ENCODE measurements at regions not wholly inside any gene's neighbourhood (a gene's known extent, or its start where the extent isn't known, plus 50 kb on each side); places are given as distances from the start of the nearest gene placed in this dataset.
A peak's percentile ranks its signal among the peaks of the same experiment; 100 is the strongest.
"Not testable (repeated sequence)": the region's sequence is repeated elsewhere in the genome, so short reads cannot be mapped to it uniquely, and the experiment has no call there.

DNA sequence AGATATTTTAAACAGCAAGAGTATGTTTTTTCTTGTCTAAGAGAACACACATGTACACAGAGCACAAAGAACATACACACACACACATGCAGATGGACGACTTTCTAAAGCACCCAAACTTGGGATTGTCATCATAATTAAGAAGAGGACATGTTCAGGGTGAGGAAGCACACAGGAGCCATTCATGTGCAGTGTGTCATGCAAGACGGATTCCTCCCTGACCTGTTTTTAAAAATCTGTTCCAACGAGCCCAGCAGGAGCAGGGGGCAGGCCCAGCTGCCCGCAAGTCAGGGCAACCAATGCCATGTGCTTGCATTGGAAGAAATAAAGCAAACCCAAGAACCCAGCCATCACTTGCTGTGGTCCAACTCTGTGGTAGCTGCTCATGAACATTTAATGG, 167.3 kb upstream of the ZNF644 start:
- Histone ChIP-seq H3K9me3 (peaks cover 5% of the 10 kb centered on the region), H3K36me3 (no peaks in the 10 kb centered on the region), H3K4me3 (no peak overlapping the region), H3K27me3 (no peaks in the 10 kb centered on the region), H3K4me1 (no peaks in the 10 kb centered on the region), H3K27ac (no peak overlapping the region)
- ATAC-seq (no peak), DNase-seq (no peak)
- TF ChIP-seq CTCF (IDR thresholded peaks at IDR 0.05): no peak
- intact Hi-C loops (cut with DNase I): no loop called here

DNA sequence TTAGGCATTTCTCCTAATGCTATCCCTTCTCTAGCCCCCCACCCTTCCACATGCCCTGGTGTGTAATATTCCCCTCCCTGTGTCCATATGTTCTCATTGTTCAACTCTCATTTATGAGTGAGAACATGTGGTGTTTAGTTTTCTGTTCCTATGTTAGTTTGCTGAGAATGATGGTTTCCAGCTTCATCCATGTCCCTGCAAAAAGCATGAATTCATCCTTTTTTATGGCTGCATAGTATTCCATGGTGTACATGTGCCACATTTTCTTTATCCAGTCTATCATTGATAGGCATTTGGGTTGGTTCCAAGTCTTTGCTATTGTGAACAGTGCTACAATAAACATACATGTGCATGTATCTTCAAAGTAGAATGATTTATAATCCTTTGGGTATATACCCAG, 161.0 kb upstream of the ZNF644 start:
- DNase-seq; intact Hi-C loops (cut with DNase I); H3K36me3 ChIP-seq; H3K4me3 ChIP-seq; H3K9me3 ChIP-seq; H3K27ac ChIP-seq; H3K27me3 ChIP-seq; H3K4me1 ChIP-seq; ATAC-seq: not testable (repeated sequence)

DNA sequence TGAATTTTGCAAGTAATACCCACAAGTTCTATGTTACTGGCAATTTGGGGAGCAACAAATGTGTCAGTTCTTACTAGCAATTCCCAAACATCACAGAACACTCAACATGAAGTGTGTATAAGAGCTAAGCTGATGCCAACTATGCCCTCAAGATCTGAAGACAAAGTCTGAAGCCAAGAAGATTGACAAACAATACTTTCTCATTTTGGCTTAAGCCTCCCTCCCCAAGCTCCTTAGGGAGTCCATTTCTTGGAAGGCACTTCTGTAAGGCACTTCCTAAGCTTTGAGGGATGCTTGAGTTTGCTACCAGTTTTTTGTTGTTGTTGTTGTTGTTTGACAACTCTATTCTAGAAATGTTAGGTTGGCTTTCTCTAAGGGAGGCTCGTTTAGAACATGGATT, 154.4 kb upstream of the ZNF644 start:
- Histone ChIP-seq H3K27me3 (peaks cover 3% of the 10 kb centered on the region), H3K4me3 (no peak overlapping the region), H3K9me3 (no peaks in the 10 kb centered on the region), H3K36me3 (no peaks in the 10 kb centered on the region), H3K27ac (no peak overlapping the region), H3K4me1 (no peaks in the 10 kb centered on the region)
- no peak for TF ChIP-seq CTCF (IDR thresholded peaks at IDR 0.05)
- intact Hi-C loops (cut with DNase I): no loop called here
- peak; percentile 72 for ATAC-seq
- no peak for DNase-seq

DNA sequence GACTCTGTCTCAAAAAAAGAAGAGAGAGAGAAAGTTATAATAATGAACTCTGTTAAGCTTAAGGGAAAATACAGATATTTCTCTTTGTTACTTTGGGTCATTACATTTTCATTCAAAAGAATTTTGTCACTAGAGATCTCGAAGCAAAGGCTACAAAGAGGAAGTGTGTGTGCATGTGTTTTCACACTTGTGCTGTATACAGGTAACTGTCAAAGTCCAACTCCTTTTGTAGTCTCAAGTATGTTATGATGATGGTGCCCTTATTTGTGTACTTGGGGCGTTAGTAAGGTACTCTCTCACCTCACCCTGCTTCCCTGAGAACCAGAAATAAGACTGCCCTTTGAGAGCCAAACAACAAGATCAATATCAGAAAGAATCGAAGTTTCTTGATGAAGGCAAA, 152.9 kb upstream of the ZNF644 start:
- intact Hi-C loops (cut with DNase I): no loop called here
- H3K4me1 ChIP-seq: no peaks in the 10 kb centered on the region
- no peaks in the 10 kb centered on the region for H3K36me3 ChIP-seq
- no peak overlapping the region for H3K4me3 ChIP-seq
- TF ChIP-seq CTCF (IDR thresholded peaks at IDR 0.05): no peak
- ATAC-seq: no peak
- no peak for DNase-seq
- H3K9me3 ChIP-seq: no peaks in the 10 kb centered on the region
- no peaks in the 10 kb centered on the region for H3K27me3 ChIP-seq
- H3K27ac ChIP-seq: no peak overlapping the region

DNA sequence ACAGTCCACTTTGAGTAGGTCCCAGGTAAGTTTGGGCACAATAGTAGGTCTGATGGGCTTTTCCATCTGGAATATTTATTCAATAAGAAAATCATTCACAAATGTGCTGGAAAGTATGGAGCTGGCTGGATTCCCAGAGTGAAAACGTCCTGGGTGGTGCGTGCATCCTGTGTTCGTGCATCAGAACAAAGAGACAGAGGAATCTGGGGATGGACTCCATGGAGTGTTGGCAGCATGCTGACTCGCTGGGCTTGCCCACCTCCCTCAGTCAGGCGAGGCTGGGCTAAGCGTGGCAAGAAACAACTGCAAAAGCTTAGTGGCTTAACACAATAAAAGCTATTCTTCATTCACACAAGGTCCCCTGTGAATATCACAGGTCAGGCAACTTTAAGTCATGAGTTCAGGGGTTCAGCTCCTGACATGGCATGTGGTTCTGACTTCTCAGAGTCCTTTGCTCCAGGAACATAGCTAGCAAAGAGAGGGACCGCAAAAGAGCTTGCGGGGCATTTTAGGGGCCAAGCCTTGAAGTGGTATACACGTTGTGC, 151.6 kb upstream of the ZNF644 start:
- Histone ChIP-seq H3K27ac (no peak overlapping the region), H3K4me3 (no peak overlapping the region), H3K36me3 (no peaks in the 10 kb centered on the region), H3K9me3 (no peaks in the 10 kb centered on the region), H3K27me3 (no peaks in the 10 kb centered on the region), H3K4me1 (no peaks in the 10 kb centered on the region)
- TF ChIP-seq CTCF (IDR thresholded peaks at IDR 0.05): no peak
- intact Hi-C loops (cut with DNase I): no loop called here
- DNase-seq: no peak
- ATAC-seq: no peak

- ATAC-seq (no peak), DNase-seq (no peak)
- Histone ChIP-seq H3K4me1 (no peaks in the 10 kb centered on the region), H3K27me3 (no peaks in the 10 kb centered on the region), H3K36me3 (no peaks in the 10 kb centered on the region), H3K4me3 (no peak overlapping the region), H3K27ac (no peak overlapping the region), H3K9me3 (no peaks in the 10 kb centered on the region)
- intact Hi-C loops (cut with DNase I): no loop called here
- TF ChIP-seq CTCF (IDR thresholded peaks at IDR 0.05): no peak
Observed at GRCh38 chr1:91172541-91172940, 150.7 kb upstream of the ZNF644 start.

Measured in upper lobe of right lung (tissue), 1 donor.